HL-60 (cell line): ENCODE measurements at regions not wholly inside any gene's neighbourhood (a gene's known extent, or its start where the extent isn't known, plus 50 kb on each side); places are given as distances from the start of the nearest gene placed in this dataset.
"Not testable (repeated sequence)": the region's sequence is repeated elsewhere in the genome, so short reads cannot be mapped to it uniquely, and the experiment has no call there.

Experiments
- DNase-seq, 2 experiments: peaks; one replicate each; pipeline ENCODE4 v3.0.0-alpha.2; 2010 to 2020; ENCODE audit warnings: low read depth in 1 of 2, low spot score in 1 of 2
- H3K27ac ChIP-seq: fragments of 250-450 bp; sonication (Bioruptor Pico); replicated peaks from 2 replicates; pipeline ENCODE4 v1.5.1; 2020; ENCODE audit warnings: mild to moderate bottlenecking, moderate library complexity
- H3K27me3 ChIP-seq: fragments of 250-450 bp; sonication (Bioruptor Pico); 2 replicates; pipeline ENCODE4 v1.5.1; 2021; ENCODE audit warnings: mild to moderate bottlenecking, moderate library complexity; ENCODE audit not compliant: insufficient read depth, poor library complexity, severe bottlenecking
- H3K4me3 ChIP-seq: replicated peaks from 2 replicates; pipeline ENCODE4 v1.5.1; 2011; ENCODE audit warnings: mild to moderate bottlenecking, control low read depth, low read length; ENCODE audit not compliant: insufficient read depth
- GABPA ChIP-seq: IDR thresholded peaks from 2 replicates; pipeline ENCODE4 v1.6.1; 2012; ENCODE audit warnings: low read depth
- POLR2AphosphoS5 ChIP-seq: IDR thresholded peaks from 2 replicates; pipeline ENCODE4 v1.6.1; 2012; ENCODE audit warnings: low read depth
- SPI1 ChIP-seq: IDR thresholded peaks from 2 replicates; pipeline ENCODE4 v1.6.1; 2012; ENCODE audit warnings: low read depth, mild to moderate bottlenecking, borderline replicate concordance
- TF ChIP-seq, protein P1 (sequence below): IDR thresholded peaks from 2 replicates; pipeline ENCODE4 v1.6.1; 2012; ENCODE audit warnings: low read depth; ENCODE audit not compliant: insufficient replicate concordance
- TF ChIP-seq, protein P2 (sequence below): IDR thresholded peaks from one replicate; pipeline ENCODE4 v1.5.1; 2011; ENCODE audit warnings: low read length, control low read depth, inconsistent platforms; ENCODE audit not compliant: insufficient read depth

DNA sequence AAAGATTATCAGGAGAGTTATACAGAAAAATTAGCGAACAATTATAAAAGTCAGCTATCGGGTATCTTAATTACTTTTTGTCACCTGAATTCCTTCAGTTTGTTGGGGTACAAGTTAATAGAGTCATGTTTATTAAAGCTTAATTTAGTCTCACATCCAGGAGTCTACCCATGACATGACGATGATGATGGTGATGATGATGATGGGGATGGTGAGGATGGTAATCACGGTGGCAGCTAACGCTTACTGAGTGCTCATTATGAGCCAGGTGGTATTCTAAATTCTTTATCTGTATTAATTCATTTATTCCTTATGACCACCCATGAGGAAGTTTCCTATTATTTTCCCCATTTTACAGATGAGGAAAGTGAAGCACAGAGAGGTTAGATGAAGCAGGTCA is 208.6 kb upstream of the KIF2A start:
- DNase-seq = no peak
- H3K27me3 ChIP-seq = no peaks in the 10 kb centered on the region
- no peak overlapping the region for H3K4me3 ChIP-seq
- TF ChIP-seq, protein P1, sequence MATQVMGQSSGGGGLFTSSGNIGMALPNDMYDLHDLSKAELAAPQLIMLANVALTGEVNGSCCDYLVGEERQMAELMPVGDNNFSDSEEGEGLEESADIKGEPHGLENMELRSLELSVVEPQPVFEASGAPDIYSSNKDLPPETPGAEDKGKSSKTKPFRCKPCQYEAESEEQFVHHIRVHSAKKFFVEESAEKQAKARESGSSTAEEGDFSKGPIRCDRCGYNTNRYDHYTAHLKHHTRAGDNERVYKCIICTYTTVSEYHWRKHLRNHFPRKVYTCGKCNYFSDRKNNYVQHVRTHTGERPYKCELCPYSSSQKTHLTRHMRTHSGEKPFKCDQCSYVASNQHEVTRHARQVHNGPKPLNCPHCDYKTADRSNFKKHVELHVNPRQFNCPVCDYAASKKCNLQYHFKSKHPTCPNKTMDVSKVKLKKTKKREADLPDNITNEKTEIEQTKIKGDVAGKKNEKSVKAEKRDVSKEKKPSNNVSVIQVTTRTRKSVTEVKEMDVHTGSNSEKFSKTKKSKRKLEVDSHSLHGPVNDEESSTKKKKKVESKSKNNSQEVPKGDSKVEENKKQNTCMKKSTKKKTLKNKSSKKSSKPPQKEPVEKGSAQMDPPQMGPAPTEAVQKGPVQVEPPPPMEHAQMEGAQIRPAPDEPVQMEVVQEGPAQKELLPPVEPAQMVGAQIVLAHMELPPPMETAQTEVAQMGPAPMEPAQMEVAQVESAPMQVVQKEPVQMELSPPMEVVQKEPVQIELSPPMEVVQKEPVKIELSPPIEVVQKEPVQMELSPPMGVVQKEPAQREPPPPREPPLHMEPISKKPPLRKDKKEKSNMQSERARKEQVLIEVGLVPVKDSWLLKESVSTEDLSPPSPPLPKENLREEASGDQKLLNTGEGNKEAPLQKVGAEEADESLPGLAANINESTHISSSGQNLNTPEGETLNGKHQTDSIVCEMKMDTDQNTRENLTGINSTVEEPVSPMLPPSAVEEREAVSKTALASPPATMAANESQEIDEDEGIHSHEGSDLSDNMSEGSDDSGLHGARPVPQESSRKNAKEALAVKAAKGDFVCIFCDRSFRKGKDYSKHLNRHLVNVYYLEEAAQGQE = no peak
- no peak for TF ChIP-seq SPI1
- no peak for TF ChIP-seq POLR2AphosphoS5
- TF ChIP-seq GABPA = no peak
- TF ChIP-seq, protein P2, sequence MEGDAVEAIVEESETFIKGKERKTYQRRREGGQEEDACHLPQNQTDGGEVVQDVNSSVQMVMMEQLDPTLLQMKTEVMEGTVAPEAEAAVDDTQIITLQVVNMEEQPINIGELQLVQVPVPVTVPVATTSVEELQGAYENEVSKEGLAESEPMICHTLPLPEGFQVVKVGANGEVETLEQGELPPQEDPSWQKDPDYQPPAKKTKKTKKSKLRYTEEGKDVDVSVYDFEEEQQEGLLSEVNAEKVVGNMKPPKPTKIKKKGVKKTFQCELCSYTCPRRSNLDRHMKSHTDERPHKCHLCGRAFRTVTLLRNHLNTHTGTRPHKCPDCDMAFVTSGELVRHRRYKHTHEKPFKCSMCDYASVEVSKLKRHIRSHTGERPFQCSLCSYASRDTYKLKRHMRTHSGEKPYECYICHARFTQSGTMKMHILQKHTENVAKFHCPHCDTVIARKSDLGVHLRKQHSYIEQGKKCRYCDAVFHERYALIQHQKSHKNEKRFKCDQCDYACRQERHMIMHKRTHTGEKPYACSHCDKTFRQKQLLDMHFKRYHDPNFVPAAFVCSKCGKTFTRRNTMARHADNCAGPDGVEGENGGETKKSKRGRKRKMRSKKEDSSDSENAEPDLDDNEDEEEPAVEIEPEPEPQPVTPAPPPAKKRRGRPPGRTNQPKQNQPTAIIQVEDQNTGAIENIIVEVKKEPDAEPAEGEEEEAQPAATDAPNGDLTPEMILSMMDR = no peak
- H3K27ac ChIP-seq = no peak overlapping the region

DNA sequence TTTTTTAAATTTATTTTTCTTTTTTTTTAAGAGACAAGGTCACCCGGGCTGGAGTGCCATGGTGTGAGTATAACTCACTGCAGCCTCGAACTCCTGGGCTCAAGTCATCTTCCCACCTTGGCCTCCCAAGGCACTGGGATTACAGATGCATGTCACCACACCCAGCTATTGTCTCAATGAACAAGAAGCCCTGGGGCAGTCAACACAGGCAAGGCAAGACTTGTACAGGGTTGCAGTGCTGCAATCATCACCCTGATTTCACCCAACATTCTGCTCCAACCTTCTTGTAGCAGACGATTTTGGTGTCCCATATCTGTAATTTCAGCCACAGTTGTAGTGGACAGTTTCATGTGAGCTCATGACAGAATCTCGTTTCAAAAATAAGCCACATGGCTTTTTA is 205.8 kb upstream of the KIF2A start:
- Histone ChIP-seq H3K4me3 (no peak overlapping the region), H3K27me3 (no peaks in the 10 kb centered on the region), H3K27ac (no peak overlapping the region)
- TF ChIP-seq POLR2AphosphoS5 = no peak
- no peak for DNase-seq

DNA sequence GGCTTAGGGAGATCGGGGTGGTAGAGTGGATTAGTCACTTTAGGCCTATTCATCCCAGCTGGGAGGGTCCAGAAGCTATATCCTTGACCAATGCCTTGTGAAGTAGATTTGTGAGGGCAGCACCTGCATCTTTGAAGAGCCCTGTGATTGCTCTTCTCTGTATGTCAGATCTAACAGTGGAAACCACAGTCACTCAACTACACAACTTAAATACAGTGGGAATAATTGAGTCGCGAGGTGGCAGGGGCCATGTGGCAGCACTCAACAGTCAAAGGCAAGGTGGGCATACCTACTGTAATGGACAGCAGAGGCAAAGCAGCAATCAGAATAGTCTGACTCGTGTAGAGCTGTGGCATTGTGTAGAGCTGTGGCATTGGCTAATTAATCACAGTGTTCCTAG is 202.1 kb upstream of the KIF2A start:
- H3K27ac ChIP-seq, DNase-seq, H3K4me3 ChIP-seq, H3K27me3 ChIP-seq: not testable (repeated sequence)

DNA sequence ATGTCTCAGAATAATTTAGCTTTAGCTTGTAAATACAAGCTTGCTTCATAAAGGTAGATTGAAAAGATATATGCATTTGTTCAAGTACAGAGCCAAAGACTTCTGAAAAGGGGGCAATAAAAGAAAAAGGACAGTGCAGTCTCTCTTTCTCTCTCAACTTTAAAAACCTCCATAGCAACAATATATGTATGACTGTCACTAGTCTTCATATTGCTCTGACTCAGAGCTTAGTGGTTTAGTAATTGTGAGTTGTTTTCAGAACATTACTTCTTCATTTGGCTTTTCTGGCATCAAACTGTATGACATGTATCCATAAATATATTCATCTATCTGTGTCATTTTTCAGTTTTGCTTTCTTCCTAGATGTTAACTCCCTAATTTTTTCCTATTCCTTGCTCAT is 194.6 kb upstream of the KIF2A start:
- DNase-seq = no peak
- H3K27me3 ChIP-seq = no peaks in the 10 kb centered on the region
- H3K4me3 ChIP-seq = no peak overlapping the region
- TF ChIP-seq, protein P2 = no peak
- TF ChIP-seq GABPA (no peak), POLR2AphosphoS5 (no peak), SPI1 (no peak)
- TF ChIP-seq, protein P1 = no peak
- H3K27ac ChIP-seq = no peak overlapping the region

DNA sequence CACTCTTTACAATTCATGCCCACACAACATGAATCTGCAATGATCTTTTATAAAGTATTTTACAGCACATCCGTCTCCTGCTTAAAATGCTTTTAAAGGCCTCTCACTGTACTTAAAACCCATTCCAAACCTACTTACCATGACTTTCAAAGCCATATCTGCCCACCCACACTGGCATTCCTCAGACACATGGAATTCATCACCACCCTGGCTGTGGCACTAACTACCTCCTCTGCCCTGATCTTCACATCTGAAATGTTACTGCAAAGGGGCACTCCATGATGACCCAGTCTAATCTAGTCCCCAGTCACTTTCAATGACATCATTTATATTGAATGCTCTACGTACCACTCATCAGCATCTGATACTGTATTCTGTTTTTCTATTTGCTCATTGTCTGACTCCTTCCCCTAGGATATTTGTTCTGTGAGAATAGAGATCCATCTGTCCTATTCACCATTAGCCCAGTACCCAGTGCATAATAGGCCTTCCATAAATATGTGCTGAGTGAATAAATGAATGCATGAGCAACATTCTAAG is 193.2 kb upstream of the KIF2A start:
- Histone ChIP-seq H3K27me3 (no peaks in the 10 kb centered on the region), H3K27ac (no peak overlapping the region), H3K4me3 (no peak overlapping the region)
- no peak for DNase-seq
- TF ChIP-seq SPI1 (no peak), POLR2AphosphoS5 (no peak), GABPA (no peak)
- TF ChIP-seq, protein P1 = no peak
- TF ChIP-seq, protein P2 = no peak
